PC-9 (cell line): ENCODE measurements at regions not wholly inside any gene's neighbourhood (a gene's known extent, or its start where the extent isn't known, plus 50 kb on each side); places are given as distances from the start of the nearest gene placed in this dataset.

Experiments
- CTCF ChIP-seq: fragments of 200-600 bp; sonication (generic); conservative IDR thresholded peaks from 2 replicates; pipeline ENCODE4 v1.6.1; 2017; ENCODE audit warnings: mixed run types, antibody characterized with exemption, mild to moderate bottlenecking, moderate library complexity
- EZH2 ChIP-seq: fragments of 200-600 bp; sonication (generic); IDR thresholded peaks from 2 replicates; pipeline ENCODE4 v1.8.0; 2017; ENCODE audit warnings: antibody characterized with exemption, low read depth

- TF ChIP-seq CTCF, result no peak
- TF ChIP-seq EZH2, result no peak
These were observed 54.2 kb upstream of the SYT9 start for GRCh38 chr11:7197469-7197868.
